ENCODE measurements at regions not wholly inside any gene's neighbourhood (a gene's known extent, or its start where the extent isn't known, plus 50 kb on each side); places are given as distances from the start of the nearest gene placed in this dataset.
"Not testable (repeated sequence)": the region's sequence is repeated elsewhere in the genome, so short reads cannot be mapped to it uniquely, and the experiment has no call there.

- no peaks in the 10 kb centered on the region for H3K36me3 ChIP-seq (ENCODE audit: control insufficient read depth, low read depth, low read length)
- no peak overlapping the region for H3K9ac ChIP-seq (ENCODE audit: low read length)
- H3K9me3 ChIP-seq (ENCODE audit: control insufficient read depth, low read depth, low read length), result no peaks in the 10 kb centered on the region
- H3K27me3 ChIP-seq (ENCODE audit: control insufficient read depth, insufficient read depth, low read length), result no peaks in the 10 kb centered on the region
- no peak overlapping the region for H3K27ac ChIP-seq (ENCODE audit: low read length)
- no peak overlapping the region for H3K4me3 ChIP-seq (ENCODE audit: low read length)
- H3K4me1 ChIP-seq (ENCODE audit: control insufficient read depth, low read depth, low read length), result peaks cover 7% of the 10 kb centered on the region
These were observed 961.3 kb upstream of the CTNND2 start for GRCh38 chr5:12865529-12865928.

GRCh38 chr5:12861886-12862654, 957.8 kb upstream of the CTNND2 start:
- no peak overlapping the region for H3K27ac ChIP-seq (ENCODE audit: low read length)
- H3K9me3 ChIP-seq (ENCODE audit: control insufficient read depth, low read depth, low read length), result no peaks in the 10 kb centered on the region
- H3K9ac ChIP-seq (ENCODE audit: low read length), result no peak overlapping the region
- H3K27me3 ChIP-seq (ENCODE audit: control insufficient read depth, insufficient read depth, low read length), result no peaks in the 10 kb centered on the region
- no peak overlapping the region for H3K4me3 ChIP-seq (ENCODE audit: low read length)
- H3K4me1 ChIP-seq (ENCODE audit: control insufficient read depth, low read depth, low read length), result peaks cover 7% of the 10 kb centered on the region
- H3K36me3 ChIP-seq (ENCODE audit: control insufficient read depth, low read depth, low read length), result no peaks in the 10 kb centered on the region

DNA sequence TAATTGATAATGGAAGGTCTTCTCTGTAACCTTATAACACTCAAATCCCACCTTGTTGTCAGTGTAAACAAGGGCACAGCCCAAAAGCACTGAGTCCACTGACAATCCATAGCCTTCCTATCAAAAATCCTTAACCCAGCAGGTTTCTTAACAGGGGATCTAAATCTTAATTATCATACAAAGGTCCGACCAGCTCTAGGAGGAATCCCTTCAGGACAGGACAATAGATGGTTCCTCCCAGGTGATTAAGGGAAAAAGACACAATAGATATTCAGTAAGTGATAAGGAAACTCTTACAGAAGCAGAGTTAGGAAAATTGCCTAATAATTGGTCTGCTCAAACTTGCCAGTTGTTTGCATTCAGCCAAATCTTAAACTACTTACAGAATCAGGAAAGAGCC, 951.9 kb upstream of the CTNND2 start:
- not testable (repeated sequence) for H3K27ac ChIP-seq (ENCODE audit: low read length); H3K4me3 ChIP-seq (ENCODE audit: low read length); H3K36me3 ChIP-seq (ENCODE audit: control insufficient read depth, low read depth, low read length); H3K4me1 ChIP-seq (ENCODE audit: control insufficient read depth, low read depth, low read length); H3K9ac ChIP-seq (ENCODE audit: low read length); H3K27me3 ChIP-seq (ENCODE audit: control insufficient read depth, insufficient read depth, low read length); H3K9me3 ChIP-seq (ENCODE audit: control insufficient read depth, low read depth, low read length)

DNA sequence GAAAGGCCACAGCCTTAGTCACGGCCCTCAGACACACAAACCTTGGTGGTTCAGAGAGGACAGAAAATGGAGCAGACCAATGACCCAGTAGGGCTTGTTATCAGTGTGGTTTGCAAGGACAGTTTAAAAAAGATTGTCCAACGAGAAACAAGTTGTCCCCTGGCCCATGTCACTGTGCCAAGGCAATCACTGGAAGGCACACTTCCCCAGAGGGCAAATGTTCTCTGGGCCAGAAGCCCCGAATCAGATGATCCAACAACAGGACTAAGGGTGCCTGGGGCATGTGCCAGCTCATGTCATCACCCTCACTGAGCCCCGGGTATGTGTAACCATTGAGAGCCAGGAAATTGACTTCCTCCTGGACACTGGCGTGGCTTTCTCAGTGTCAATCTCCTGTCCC, 950.1 kb upstream of the CTNND2 start:
- Histone ChIP-seq H3K27me3 (ENCODE audit: control insufficient read depth, insufficient read depth, low read length) (no peaks in the 10 kb centered on the region), H3K36me3 (ENCODE audit: control insufficient read depth, low read depth, low read length) (no peaks in the 10 kb centered on the region), H3K4me1 (ENCODE audit: control insufficient read depth, low read depth, low read length) (peaks cover 8% of the 10 kb centered on the region), H3K4me3 (ENCODE audit: low read length) (no peak overlapping the region), H3K9me3 (ENCODE audit: control insufficient read depth, low read depth, low read length) (no peaks in the 10 kb centered on the region), H3K27ac (ENCODE audit: low read length) (no peak overlapping the region), H3K9ac (ENCODE audit: low read length) (no peak overlapping the region)

- Histone ChIP-seq H3K36me3 (ENCODE audit: control insufficient read depth, low read depth, low read length) (no peaks in the 10 kb centered on the region), H3K27ac (ENCODE audit: low read length) (no peak overlapping the region), H3K9me3 (ENCODE audit: control insufficient read depth, low read depth, low read length) (no peaks in the 10 kb centered on the region), H3K27me3 (ENCODE audit: control insufficient read depth, insufficient read depth, low read length) (no peaks in the 10 kb centered on the region), H3K4me3 (ENCODE audit: low read length) (no peak overlapping the region), H3K4me1 (ENCODE audit: control insufficient read depth, low read depth, low read length) (peaks cover 8% of the 10 kb centered on the region), H3K9ac (ENCODE audit: low read length) (no peak overlapping the region)
These were observed 947.5 kb upstream of the CTNND2 start for GRCh38 chr5:12851761-12852160.

DNA sequence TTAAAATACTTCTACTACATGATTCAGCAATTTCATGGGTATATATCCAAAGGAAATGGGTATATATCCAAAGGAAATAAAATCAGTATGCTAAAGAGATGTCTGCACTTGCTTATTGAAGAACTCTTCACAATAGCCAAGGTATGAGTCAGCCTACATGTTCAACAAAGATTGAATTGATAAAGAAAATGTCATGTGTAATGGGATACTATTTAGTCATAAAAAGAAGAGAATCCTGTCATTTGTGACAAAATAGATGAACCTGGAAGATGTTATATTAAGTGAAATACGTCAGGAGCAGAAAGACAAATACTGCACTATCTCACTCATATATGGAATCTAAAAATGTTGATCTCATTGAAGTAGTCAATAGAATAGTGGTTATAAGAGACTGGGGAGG, 944.5 kb upstream of the CTNND2 start:
- Histone ChIP-seq H3K9me3 (ENCODE audit: control insufficient read depth, low read depth, low read length) (no peaks in the 10 kb centered on the region), H3K27me3 (ENCODE audit: control insufficient read depth, insufficient read depth, low read length) (no peaks in the 10 kb centered on the region), H3K4me1 (ENCODE audit: control insufficient read depth, low read depth, low read length) (peaks cover 4% of the 10 kb centered on the region), H3K27ac (ENCODE audit: low read length) (no peak overlapping the region), H3K9ac (ENCODE audit: low read length) (no peak overlapping the region), H3K36me3 (ENCODE audit: control insufficient read depth, low read depth, low read length) (no peaks in the 10 kb centered on the region), H3K4me3 (ENCODE audit: low read length) (no peak overlapping the region)

DNA sequence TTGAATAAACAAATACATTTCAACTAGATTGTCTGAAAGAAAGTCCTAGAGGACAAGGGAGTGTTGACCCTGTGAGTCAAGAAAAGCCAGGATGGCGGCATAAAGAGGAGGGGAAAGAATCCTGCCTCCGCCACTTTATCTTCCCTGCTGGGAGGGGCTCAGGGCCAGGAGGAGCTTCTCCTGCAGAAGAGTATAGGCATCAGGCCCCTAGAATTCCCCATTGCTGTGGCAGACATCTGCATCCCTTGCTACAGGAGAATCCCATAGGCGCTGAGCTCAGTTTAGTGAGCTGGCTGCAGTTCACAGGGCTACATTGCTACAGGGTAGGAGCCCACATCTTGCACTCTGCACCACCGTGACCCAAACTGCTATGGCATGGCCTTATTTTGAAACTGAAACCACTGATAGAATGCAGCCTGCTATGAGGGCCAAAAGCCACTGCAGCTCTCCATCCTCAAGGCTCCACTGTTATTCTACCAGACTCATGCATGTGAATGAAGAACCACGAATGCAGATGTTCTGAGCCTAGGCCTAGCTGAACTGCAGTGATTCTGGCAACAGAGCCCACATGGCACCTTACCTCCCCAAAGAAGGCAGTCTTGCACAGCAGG, 941.4 kb upstream of the CTNND2 start:
- Histone ChIP-seq H3K9ac (ENCODE audit: low read length) (no peak overlapping the region), H3K9me3 (ENCODE audit: control insufficient read depth, low read depth, low read length) (no peaks in the 10 kb centered on the region), H3K4me3 (ENCODE audit: low read length) (no peak overlapping the region), H3K36me3 (ENCODE audit: control insufficient read depth, low read depth, low read length) (no peaks in the 10 kb centered on the region), H3K4me1 (ENCODE audit: control insufficient read depth, low read depth, low read length) (peaks cover 4% of the 10 kb centered on the region), H3K27me3 (ENCODE audit: control insufficient read depth, insufficient read depth, low read length) (no peaks in the 10 kb centered on the region), H3K27ac (ENCODE audit: low read length) (no peak overlapping the region)

DNA sequence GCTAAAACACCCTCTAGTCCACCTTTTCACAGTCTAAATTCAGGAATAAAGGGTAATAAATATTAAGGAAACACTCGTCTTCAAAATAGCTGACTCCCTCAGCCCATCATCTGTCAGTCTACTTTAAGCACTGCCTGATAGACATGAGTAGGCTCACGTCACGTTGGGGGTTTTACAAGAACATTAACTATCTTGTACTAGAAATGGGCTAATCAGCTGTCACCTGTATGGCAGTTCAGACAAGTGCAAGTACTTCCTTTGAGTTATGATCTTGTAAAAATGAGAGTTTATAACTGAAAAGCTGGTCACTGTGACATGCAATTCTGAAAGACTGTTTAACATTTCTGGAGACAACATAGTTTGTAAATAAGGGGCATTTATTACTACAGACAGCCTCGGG, 936.7 kb upstream of the CTNND2 start:
- no peak overlapping the region for H3K9ac ChIP-seq (ENCODE audit: low read length)
- no peak overlapping the region for H3K27ac ChIP-seq (ENCODE audit: low read length)
- H3K4me3 ChIP-seq (ENCODE audit: low read length), result no peak overlapping the region
- H3K36me3 ChIP-seq (ENCODE audit: control insufficient read depth, low read depth, low read length), result no peaks in the 10 kb centered on the region
- H3K4me1 ChIP-seq (ENCODE audit: control insufficient read depth, low read depth, low read length), result peaks cover 3% of the 10 kb centered on the region
- H3K9me3 ChIP-seq (ENCODE audit: control insufficient read depth, low read depth, low read length), result no peaks in the 10 kb centered on the region
- H3K27me3 ChIP-seq (ENCODE audit: control insufficient read depth, insufficient read depth, low read length), result no peaks in the 10 kb centered on the region

GRCh38 chr5:12837592-12837991, 933.3 kb upstream of the CTNND2 start:
- H3K9me3 ChIP-seq (ENCODE audit: control insufficient read depth, low read depth, low read length), result no peaks in the 10 kb centered on the region
- H3K4me1 ChIP-seq (ENCODE audit: control insufficient read depth, low read depth, low read length), result no peaks in the 10 kb centered on the region
- H3K27me3 ChIP-seq (ENCODE audit: control insufficient read depth, insufficient read depth, low read length), result no peaks in the 10 kb centered on the region
- H3K27ac ChIP-seq (ENCODE audit: low read length), result no peak overlapping the region
- no peak overlapping the region for H3K9ac ChIP-seq (ENCODE audit: low read length)
- H3K4me3 ChIP-seq (ENCODE audit: low read length), result no peak overlapping the region
- H3K36me3 ChIP-seq (ENCODE audit: control insufficient read depth, low read depth, low read length), result no peaks in the 10 kb centered on the region

- no peaks in the 10 kb centered on the region for H3K4me1 ChIP-seq (ENCODE audit: control insufficient read depth, low read depth, low read length)
- H3K36me3 ChIP-seq (ENCODE audit: control insufficient read depth, low read depth, low read length), result no peaks in the 10 kb centered on the region
- H3K9me3 ChIP-seq (ENCODE audit: control insufficient read depth, low read depth, low read length), result peaks cover 5% of the 10 kb centered on the region
- H3K27ac ChIP-seq (ENCODE audit: low read length), result no peak overlapping the region
- no peak overlapping the region for H3K4me3 ChIP-seq (ENCODE audit: low read length)
- H3K9ac ChIP-seq (ENCODE audit: low read length), result no peak overlapping the region
- H3K27me3 ChIP-seq (ENCODE audit: control insufficient read depth, insufficient read depth, low read length), result no peaks in the 10 kb centered on the region
These were observed 920.9 kb upstream of the CTNND2 start for GRCh38 chr5:12825163-12825562.

DNA sequence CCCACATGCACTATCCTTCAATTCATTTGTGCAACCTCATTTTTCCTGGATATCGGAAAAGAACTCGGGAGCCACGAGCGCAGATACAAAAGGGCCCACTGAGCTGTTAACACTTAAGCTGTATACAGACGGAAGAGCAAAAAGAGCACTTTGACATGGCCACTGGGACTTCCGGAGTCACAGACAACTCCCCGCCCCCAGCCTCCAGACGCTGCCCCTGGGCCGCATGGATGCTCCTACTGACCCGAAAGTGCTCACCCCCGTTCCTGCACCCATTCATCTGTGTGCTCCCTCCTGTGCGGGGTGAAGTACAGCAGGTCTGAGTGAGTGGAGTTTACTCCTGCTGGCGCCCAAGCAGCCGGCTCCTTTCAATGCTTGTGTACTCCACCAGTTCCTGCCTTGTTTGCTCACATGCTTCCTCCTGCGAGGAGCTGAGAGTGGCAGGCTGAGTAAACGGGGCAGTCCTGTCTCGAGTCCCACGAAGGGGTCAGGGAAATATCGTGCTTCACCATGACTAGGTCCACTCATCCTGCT, 901.0 kb upstream of the CTNND2 start:
- no peaks in the 10 kb centered on the region for H3K9me3 ChIP-seq (ENCODE audit: control insufficient read depth, low read depth, low read length)
- no peak overlapping the region for H3K4me3 ChIP-seq (ENCODE audit: low read length)
- no peaks in the 10 kb centered on the region for H3K27me3 ChIP-seq (ENCODE audit: control insufficient read depth, insufficient read depth, low read length)
- H3K36me3 ChIP-seq (ENCODE audit: control insufficient read depth, low read depth, low read length), result no peaks in the 10 kb centered on the region
- H3K27ac ChIP-seq (ENCODE audit: low read length), result no peak overlapping the region
- H3K9ac ChIP-seq (ENCODE audit: low read length), result no peak overlapping the region
- no peaks in the 10 kb centered on the region for H3K4me1 ChIP-seq (ENCODE audit: control insufficient read depth, low read depth, low read length)

DNA sequence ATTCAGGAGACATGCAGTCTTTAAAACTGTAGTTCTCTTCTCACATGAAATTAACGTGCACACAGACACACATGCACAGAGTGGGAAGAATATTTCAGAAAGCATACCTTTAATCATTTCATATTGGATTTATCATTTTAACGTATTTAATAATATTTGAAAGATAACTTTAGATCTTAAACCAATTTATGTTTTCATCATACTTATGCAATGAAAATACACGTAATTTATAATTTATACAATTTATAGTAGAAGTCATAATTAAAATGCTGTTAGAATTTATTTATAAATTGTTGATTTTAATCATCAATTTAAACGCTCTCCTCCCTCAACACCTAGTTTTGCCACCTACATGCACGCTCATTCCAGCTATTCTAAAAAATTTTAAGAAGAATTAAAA, 894.9 kb upstream of the CTNND2 start:
- Histone ChIP-seq H3K9me3 (ENCODE audit: control insufficient read depth, low read depth, low read length) (no peaks in the 10 kb centered on the region), H3K36me3 (ENCODE audit: control insufficient read depth, low read depth, low read length) (no peaks in the 10 kb centered on the region), H3K27ac (ENCODE audit: low read length) (no peak overlapping the region), H3K4me1 (ENCODE audit: control insufficient read depth, low read depth, low read length) (no peaks in the 10 kb centered on the region), H3K4me3 (ENCODE audit: low read length) (no peak overlapping the region), H3K27me3 (ENCODE audit: control insufficient read depth, insufficient read depth, low read length) (no peaks in the 10 kb centered on the region), H3K9ac (ENCODE audit: low read length) (no peak overlapping the region)

Data from iPS-18a (cell line).